Cerebellar cortex (tissue), 1 donor: ENCODE measurements at regions not wholly inside any gene's neighbourhood (a gene's known extent, or its start where the extent isn't known, plus 50 kb on each side); places are given as distances from the start of the nearest gene placed in this dataset.
A peak's percentile ranks its signal among the peaks of the same experiment; 100 is the strongest.
"Not testable (repeated sequence)": the region's sequence is repeated elsewhere in the genome, so short reads cannot be mapped to it uniquely, and the experiment has no call there.

Experiments used
- DNase-seq: peaks from one replicate; pipeline ENCODE4 v3.0.0-alpha.2; 2015; ENCODE audit warnings: low spot score

- DNase-seq: no peak
These were observed 1411.0 kb upstream of the WWC1 start for GRCh38 chr5:166880456-166880855.

GRCh38 chr5:166881802-166882201 is 1409.6 kb upstream of the WWC1 start:
- no peak for DNase-seq

GRCh38 chr5:166883016-166883415 is 1408.4 kb upstream of the WWC1 start:
- no peak for DNase-seq

GRCh38 chr5:166898166-166898565 is 1393.3 kb upstream of the WWC1 start:
- no peak for DNase-seq

- DNase-seq: no peak
These were observed 1392.1 kb upstream of the WWC1 start for GRCh38 chr5:166899343-166899742.

GRCh38 chr5:166904571-166904970 is 1386.9 kb upstream of the WWC1 start:
- no peak for DNase-seq

GRCh38 chr5:166906991-166907713 is 1384.3 kb upstream of the WWC1 start:
- DNase-seq: no peak

- DNase-seq: no peak
These were observed 1382.4 kb upstream of the WWC1 start for GRCh38 chr5:166909040-166909439.

- DNase-seq: no peak
These were observed 1381.5 kb upstream of the WWC1 start for GRCh38 chr5:166909926-166910325.

GRCh38 chr5:166910995-166911394 is 1380.5 kb upstream of the WWC1 start:
- DNase-seq: no peak

GRCh38 chr5:166916021-166916420 is 1375.4 kb upstream of the WWC1 start:
- no peak for DNase-seq

- DNase-seq: no peak
These were observed 1365.3 kb upstream of the WWC1 start for GRCh38 chr5:166926138-166926537.

GRCh38 chr5:166926806-166927475 is 1364.5 kb upstream of the WWC1 start:
- not testable (repeated sequence) for DNase-seq

- DNase-seq: no peak
These were observed 1355.1 kb upstream of the WWC1 start for GRCh38 chr5:166936351-166936750.

- DNase-seq: no peak
These were observed 1353.4 kb upstream of the WWC1 start for GRCh38 chr5:166938071-166938470.

GRCh38 chr5:166942948-166943347 is 1348.5 kb upstream of the WWC1 start:
- no peak for DNase-seq

GRCh38 chr5:166947045-166947444 is 1344.4 kb upstream of the WWC1 start:
- no peak for DNase-seq

GRCh38 chr5:166948679-166949078 is 1342.8 kb upstream of the WWC1 start:
- no peak for DNase-seq

- no peak for DNase-seq
These were observed 1339.4 kb upstream of the WWC1 start for GRCh38 chr5:166952048-166952447.

GRCh38 chr5:166957782-166958181 is 1333.7 kb upstream of the WWC1 start:
- DNase-seq: no peak

GRCh38 chr5:166959766-166960165 is 1331.7 kb upstream of the WWC1 start:
- no peak for DNase-seq

GRCh38 chr5:166961028-166961427 is 1330.4 kb upstream of the WWC1 start:
- DNase-seq: no peak

GRCh38 chr5:166961913-166962312 is 1329.5 kb upstream of the WWC1 start:
- DNase-seq: peak; percentile 21

- DNase-seq: peak; percentile 70
These were observed 1329.0 kb upstream of the WWC1 start for GRCh38 chr5:166962461-166962860.
